ENCODE measurements at regions not wholly inside any gene's neighbourhood (a gene's known extent, or its start where the extent isn't known, plus 50 kb on each side); places are given as distances from the start of the nearest gene placed in this dataset.
"Not testable (repeated sequence)": the region's sequence is repeated elsewhere in the genome, so short reads cannot be mapped to it uniquely, and the experiment has no call there.

GRCh38 chr9:42388846-42389245 lies 205.4 kb downstream of the SPATA31A6 start:
- DNase-seq (no peak), ATAC-seq (no peak)
- H3K27ac ChIP-seq, result no peak overlapping the region
- H3K36me3 ChIP-seq (ENCODE audit: insufficient read depth in 1 of 2, low read depth in 1 of 2), result no peaks in the 10 kb centered on the region
- no peak overlapping the region for H3K4me3 ChIP-seq
- WGBS, 3 donors, result 67 to 75% (median 72%) methylated on average over 6 of the region's 6 CpGs
- TF ChIP-seq CTCF (IDR thresholded peaks at IDR 0.05), result no peak
- intact Hi-C loops (cut with DNase I), result no loop called here
- no peaks in the 10 kb centered on the region for H3K4me1 ChIP-seq
- no peaks in the 10 kb centered on the region for H3K27me3 ChIP-seq (ENCODE audit: insufficient read depth in 3 of 3, low read length in 2 of 3)
- no peaks in the 10 kb centered on the region for H3K9me3 ChIP-seq

GRCh38 chr9:42392773-42393455 lies 209.5 kb downstream of the SPATA31A6 start:
- ATAC-seq; H3K36me3 ChIP-seq (ENCODE audit: insufficient read depth in 1 of 2, low read depth in 1 of 2); DNase-seq; H3K27me3 ChIP-seq (ENCODE audit: insufficient read depth in 3 of 3, low read length in 2 of 3); H3K4me1 ChIP-seq; H3K27ac ChIP-seq; H3K9me3 ChIP-seq; H3K4me3 ChIP-seq; intact Hi-C loops (cut with DNase I): not testable (repeated sequence)
- WGBS, 3 donors, result 81 to 90% (median 85%) methylated on average over 4 of the region's 5 CpGs

- no peaks in the 10 kb centered on the region for H3K27me3 ChIP-seq (ENCODE audit: insufficient read depth in 3 of 3, low read length in 2 of 3)
- H3K9me3 ChIP-seq, result no peaks in the 10 kb centered on the region
- no peaks in the 10 kb centered on the region for H3K4me1 ChIP-seq
- intact Hi-C loops (cut with DNase I), result no loop called here
- H3K27ac ChIP-seq, result no peak overlapping the region
- TF ChIP-seq CTCF (IDR thresholded peaks at IDR 0.05), result no peak
- 76 to 90% (median 81%) methylated on average over 2 of the region's 2 CpGs for WGBS, 3 donors
- DNase-seq, result no peak
- ATAC-seq, result peak in 1 of 4 donors; percentile 16
- no peaks in the 10 kb centered on the region for H3K36me3 ChIP-seq (ENCODE audit: insufficient read depth in 1 of 2, low read depth in 1 of 2)
- H3K4me3 ChIP-seq, result no peak overlapping the region
Observed at GRCh38 chr9:42396318-42396717, 212.9 kb downstream of the SPATA31A6 start.

GRCh38 chr9:42397336-42397735 lies 213.9 kb downstream of the SPATA31A6 start:
- H3K27me3 ChIP-seq (ENCODE audit: insufficient read depth in 3 of 3, low read length in 2 of 3); H3K4me1 ChIP-seq; H3K27ac ChIP-seq; ATAC-seq; intact Hi-C loops (cut with DNase I); H3K4me3 ChIP-seq; DNase-seq; H3K36me3 ChIP-seq (ENCODE audit: insufficient read depth in 1 of 2, low read depth in 1 of 2); H3K9me3 ChIP-seq: not testable (repeated sequence)
- WGBS, 3 donors, result 86 to 89% (median 87%) methylated on average over 7 of the region's 7 CpGs

GRCh38 chr9:42402919-42403318 lies 219.5 kb downstream of the SPATA31A6 start:
- intact Hi-C loops (cut with DNase I); H3K4me1 ChIP-seq; ATAC-seq; H3K9me3 ChIP-seq; H3K27me3 ChIP-seq (ENCODE audit: insufficient read depth in 3 of 3, low read length in 2 of 3); H3K27ac ChIP-seq; H3K36me3 ChIP-seq (ENCODE audit: insufficient read depth in 1 of 2, low read depth in 1 of 2); H3K4me3 ChIP-seq; DNase-seq: not testable (repeated sequence)
- 77 to 78% (median 77%) methylated on average over 2 of the region's 2 CpGs for WGBS, 3 donors

GRCh38 chr9:42409581-42409980 lies 226.1 kb downstream of the SPATA31A6 start:
- 78 to 86% (median 84%) methylated on average over 1 of the region's 1 CpG for WGBS, 3 donors
- H3K9me3 ChIP-seq; H3K27ac ChIP-seq; H3K27me3 ChIP-seq (ENCODE audit: insufficient read depth in 3 of 3, low read length in 2 of 3); H3K4me1 ChIP-seq; ATAC-seq; DNase-seq; H3K4me3 ChIP-seq; H3K36me3 ChIP-seq (ENCODE audit: insufficient read depth in 1 of 2, low read depth in 1 of 2); intact Hi-C loops (cut with DNase I): not testable (repeated sequence)

- H3K27me3 ChIP-seq (ENCODE audit: insufficient read depth in 3 of 3, low read length in 2 of 3); H3K27ac ChIP-seq; intact Hi-C loops (cut with DNase I); DNase-seq; H3K4me3 ChIP-seq; H3K4me1 ChIP-seq; H3K9me3 ChIP-seq; ATAC-seq; H3K36me3 ChIP-seq (ENCODE audit: insufficient read depth in 1 of 2, low read depth in 1 of 2): not testable (repeated sequence)
- 81 to 89% (median 81%) methylated on average over 1 of the region's 1 CpG for WGBS, 3 donors
Observed at GRCh38 chr9:42412354-42412753, 228.9 kb downstream of the SPATA31A6 start.

- DNase-seq; H3K27me3 ChIP-seq (ENCODE audit: insufficient read depth in 3 of 3, low read length in 2 of 3); H3K4me3 ChIP-seq; H3K4me1 ChIP-seq; ATAC-seq; H3K36me3 ChIP-seq (ENCODE audit: insufficient read depth in 1 of 2, low read depth in 1 of 2); H3K9me3 ChIP-seq; H3K27ac ChIP-seq; intact Hi-C loops (cut with DNase I): not testable (repeated sequence)
- WGBS, 3 donors, result no CpG with 5 or more reads among the region's 1 CpG
Observed at GRCh38 chr9:42414865-42415264, 231.4 kb downstream of the SPATA31A6 start.

- H3K4me1 ChIP-seq; H3K27me3 ChIP-seq (ENCODE audit: insufficient read depth in 3 of 3, low read length in 2 of 3); H3K9me3 ChIP-seq; intact Hi-C loops (cut with DNase I); ATAC-seq; H3K4me3 ChIP-seq; DNase-seq; H3K36me3 ChIP-seq (ENCODE audit: insufficient read depth in 1 of 2, low read depth in 1 of 2); H3K27ac ChIP-seq: not testable (repeated sequence)
- WGBS, 3 donors, result 100% methylated on average over 1 of the region's 8 CpGs; no CpG with 5 or more reads in 2 of the 3 donors
Observed at GRCh38 chr9:42419652-42420051, 236.2 kb downstream of the SPATA31A6 start.

GRCh38 chr9:42420324-42420723 lies 236.9 kb downstream of the SPATA31A6 start:
- ATAC-seq; H3K4me3 ChIP-seq; H3K27ac ChIP-seq; H3K27me3 ChIP-seq (ENCODE audit: insufficient read depth in 3 of 3, low read length in 2 of 3); intact Hi-C loops (cut with DNase I); H3K4me1 ChIP-seq; H3K36me3 ChIP-seq (ENCODE audit: insufficient read depth in 1 of 2, low read depth in 1 of 2); DNase-seq; H3K9me3 ChIP-seq: not testable (repeated sequence)
- 70 to 75% (median 72%) methylated on average over 2 of the region's 2 CpGs for WGBS, 3 donors

Measured in psoas muscle (tissue), 7 donors.